K562 (cell line): ENCODE measurements at regions not wholly inside any gene's neighbourhood (a gene's known extent, or its start where the extent isn't known, plus 50 kb on each side); places are given as distances from the start of the nearest gene placed in this dataset.

Experiments
- CEBPB ChIP-seq: fragments of 450-650 bp; IDR thresholded peaks from 2 replicates; pipeline ENCODE4 v1.6.1; 2016; ENCODE audit warnings: missing genetic modification characterization, missing compliant biosample characterization
- HDAC6 ChIP-seq: IDR thresholded peaks from 2 replicates; pipeline ENCODE4 v1.6.1; 2012; ENCODE audit warnings: low read depth, mild to moderate bottlenecking, control low read depth, inconsistent platforms, low read length, moderate library complexity
- KAT8 ChIP-seq: fragments of 450-650 bp; IDR thresholded peaks from 2 replicates; pipeline ENCODE4 v1.6.1; 2016; ENCODE audit warnings: low read depth, mild to moderate bottlenecking
- LARP7 ChIP-seq: fragments of 450-650 bp; IDR thresholded peaks from 2 replicates; pipeline ENCODE4 v1.6.1; 2016
- NFRKB ChIP-seq: fragments of 450-650 bp; IDR thresholded peaks from 2 replicates; pipeline ENCODE4 v1.6.1; 2016; ENCODE audit warnings: low read depth
- SP2 ChIP-seq: IDR thresholded peaks from 2 replicates; pipeline ENCODE4 v1.6.1; 2011; ENCODE audit warnings: mild to moderate bottlenecking, low read depth, low read length, moderate library complexity; ENCODE audit not compliant: poor library complexity, severe bottlenecking; ENCODE audit errors: extremely low read depth
- TCF7L2 ChIP-seq: fragments of 150-350 bp; IDR thresholded peaks from 2 replicates; pipeline ENCODE4 v1.6.1; 2016; ENCODE audit warnings: low read depth, mild to moderate bottlenecking, low read length, moderate library complexity
- ZKSCAN1 ChIP-seq: fragments of 150-350 bp; IDR thresholded peaks from 2 replicates; pipeline ENCODE4 v1.6.1; 2016; ENCODE audit warnings: low read depth, low read length
- ZNF124 ChIP-seq: sonication (generic); formaldehyde crosslinking; IDR thresholded peaks from 2 replicates; pipeline ENCODE4 v1.8.1; 2022; ENCODE audit warnings: missing genetic modification reagents
- ZNF311 ChIP-seq: fragments of 250-450 bp; sonication (Bioruptor Pico); IDR thresholded peaks from 2 replicates; pipeline ENCODE4 v1.4.0; 2020; ENCODE audit warnings: mild to moderate bottlenecking, moderate library complexity
- ZNF707 ChIP-seq: fragments of 250-450 bp; sonication (Bioruptor Pico); conservative IDR thresholded peaks from 2 replicates; pipeline ENCODE4 v1.8.0; 2022; ENCODE audit warnings: inconsistent platforms, mild to moderate bottlenecking, moderate library complexity
- TF ChIP-seq, protein P1 (sequence below), 3 experiments: IDR thresholded peaks in 2 of 3; conservative IDR thresholded peaks in 1 of 3; 2 replicates each; pipeline ENCODE4 v1.5.1; 2011 to 2012; ENCODE audit warnings: low read length in 3 of 3, mild to moderate bottlenecking in 3 of 3, control low read depth in 2 of 3, improper control_type of control experiment in 1 of 3, inconsistent platforms in 1 of 3, low read depth in 1 of 3, mixed read lengths in 1 of 3, moderate library complexity in 1 of 3; ENCODE audit not compliant: insufficient read depth in 2 of 3
- TF ChIP-seq, protein P2 (sequence below): fragments of 250-450 bp; sonication (Bioruptor Pico); IDR thresholded peaks from 2 replicates; pipeline ENCODE4 v1.5.0; 2020; ENCODE audit warnings: mild to moderate bottlenecking, borderline replicate concordance
- TF ChIP-seq, protein P3 (sequence below): fragments of 200-400 bp; formaldehyde crosslinking; IDR thresholded peaks from 2 replicates; pipeline ENCODE4 v1.6.1; 2017; ENCODE audit warnings: mild to moderate bottlenecking, low read depth, low read length, moderate library complexity

DNA sequence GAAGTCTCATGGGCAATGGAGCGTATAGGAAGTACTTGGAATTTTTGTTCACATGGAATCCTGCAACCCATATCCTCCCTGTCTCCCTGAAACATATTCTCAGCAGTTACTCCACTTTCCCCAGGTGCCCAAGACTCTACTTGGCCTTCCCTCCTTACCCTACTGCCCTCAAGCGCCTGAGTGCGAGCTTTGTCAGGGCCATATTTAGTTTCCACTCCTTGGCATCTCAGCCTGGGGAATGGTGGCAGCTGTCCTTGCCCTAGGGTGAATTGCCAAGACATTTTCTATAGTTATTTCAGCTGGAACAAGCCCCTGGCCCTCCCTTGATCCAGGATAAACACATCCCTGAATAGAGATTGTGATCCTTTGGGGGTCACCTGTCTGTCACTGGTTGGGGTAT, 569.3 kb upstream of the LRFN5 start:
- no peak for TF ChIP-seq LARP7
- TF ChIP-seq ZNF707 (CRISPR knock-in tag): no peak
- TF ChIP-seq, protein P1, sequence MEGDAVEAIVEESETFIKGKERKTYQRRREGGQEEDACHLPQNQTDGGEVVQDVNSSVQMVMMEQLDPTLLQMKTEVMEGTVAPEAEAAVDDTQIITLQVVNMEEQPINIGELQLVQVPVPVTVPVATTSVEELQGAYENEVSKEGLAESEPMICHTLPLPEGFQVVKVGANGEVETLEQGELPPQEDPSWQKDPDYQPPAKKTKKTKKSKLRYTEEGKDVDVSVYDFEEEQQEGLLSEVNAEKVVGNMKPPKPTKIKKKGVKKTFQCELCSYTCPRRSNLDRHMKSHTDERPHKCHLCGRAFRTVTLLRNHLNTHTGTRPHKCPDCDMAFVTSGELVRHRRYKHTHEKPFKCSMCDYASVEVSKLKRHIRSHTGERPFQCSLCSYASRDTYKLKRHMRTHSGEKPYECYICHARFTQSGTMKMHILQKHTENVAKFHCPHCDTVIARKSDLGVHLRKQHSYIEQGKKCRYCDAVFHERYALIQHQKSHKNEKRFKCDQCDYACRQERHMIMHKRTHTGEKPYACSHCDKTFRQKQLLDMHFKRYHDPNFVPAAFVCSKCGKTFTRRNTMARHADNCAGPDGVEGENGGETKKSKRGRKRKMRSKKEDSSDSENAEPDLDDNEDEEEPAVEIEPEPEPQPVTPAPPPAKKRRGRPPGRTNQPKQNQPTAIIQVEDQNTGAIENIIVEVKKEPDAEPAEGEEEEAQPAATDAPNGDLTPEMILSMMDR (IDR thresholded peaks at IDR 0.05 in 2 of 3, conservative IDR thresholded peaks at IDR 0.05 in 1 of 3; ENCODE audit: insufficient read depth in 2 of 3, low read depth in 1 of 3, low read length in 3 of 3): no peak
- no peak for TF ChIP-seq ZNF311 (CRISPR knock-in tag)
- TF ChIP-seq CEBPB (tag): no peak
- TF ChIP-seq, protein P2, sequence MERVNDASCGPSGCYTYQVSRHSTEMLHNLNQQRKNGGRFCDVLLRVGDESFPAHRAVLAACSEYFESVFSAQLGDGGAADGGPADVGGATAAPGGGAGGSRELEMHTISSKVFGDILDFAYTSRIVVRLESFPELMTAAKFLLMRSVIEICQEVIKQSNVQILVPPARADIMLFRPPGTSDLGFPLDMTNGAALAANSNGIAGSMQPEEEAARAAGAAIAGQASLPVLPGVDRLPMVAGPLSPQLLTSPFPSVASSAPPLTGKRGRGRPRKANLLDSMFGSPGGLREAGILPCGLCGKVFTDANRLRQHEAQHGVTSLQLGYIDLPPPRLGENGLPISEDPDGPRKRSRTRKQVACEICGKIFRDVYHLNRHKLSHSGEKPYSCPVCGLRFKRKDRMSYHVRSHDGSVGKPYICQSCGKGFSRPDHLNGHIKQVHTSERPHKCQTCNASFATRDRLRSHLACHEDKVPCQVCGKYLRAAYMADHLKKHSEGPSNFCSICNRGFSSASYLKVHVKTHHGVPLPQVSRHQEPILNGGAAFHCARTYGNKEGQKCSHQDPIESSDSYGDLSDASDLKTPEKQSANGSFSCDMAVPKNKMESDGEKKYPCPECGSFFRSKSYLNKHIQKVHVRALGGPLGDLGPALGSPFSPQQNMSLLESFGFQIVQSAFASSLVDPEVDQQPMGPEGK (CRISPR knock-in tag): no peak
- TF ChIP-seq NFRKB: no peak
- no peak for TF ChIP-seq ZNF124 (CRISPR knock-in tag)
- no peak for TF ChIP-seq TCF7L2
- no peak for TF ChIP-seq SP2
- no peak for TF ChIP-seq KAT8
- TF ChIP-seq HDAC6: no peak
- TF ChIP-seq ZKSCAN1: no peak
- TF ChIP-seq, protein P3, sequence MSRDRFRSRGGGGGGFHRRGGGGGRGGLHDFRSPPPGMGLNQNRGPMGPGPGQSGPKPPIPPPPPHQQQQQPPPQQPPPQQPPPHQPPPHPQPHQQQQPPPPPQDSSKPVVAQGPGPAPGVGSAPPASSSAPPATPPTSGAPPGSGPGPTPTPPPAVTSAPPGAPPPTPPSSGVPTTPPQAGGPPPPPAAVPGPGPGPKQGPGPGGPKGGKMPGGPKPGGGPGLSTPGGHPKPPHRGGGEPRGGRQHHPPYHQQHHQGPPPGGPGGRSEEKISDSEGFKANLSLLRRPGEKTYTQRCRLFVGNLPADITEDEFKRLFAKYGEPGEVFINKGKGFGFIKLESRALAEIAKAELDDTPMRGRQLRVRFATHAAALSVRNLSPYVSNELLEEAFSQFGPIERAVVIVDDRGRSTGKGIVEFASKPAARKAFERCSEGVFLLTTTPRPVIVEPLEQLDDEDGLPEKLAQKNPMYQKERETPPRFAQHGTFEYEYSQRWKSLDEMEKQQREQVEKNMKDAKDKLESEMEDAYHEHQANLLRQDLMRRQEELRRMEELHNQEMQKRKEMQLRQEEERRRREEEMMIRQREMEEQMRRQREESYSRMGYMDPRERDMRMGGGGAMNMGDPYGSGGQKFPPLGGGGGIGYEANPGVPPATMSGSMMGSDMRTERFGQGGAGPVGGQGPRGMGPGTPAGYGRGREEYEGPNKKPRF: no peak
